ENCODE measurements at regions not wholly inside any gene's neighbourhood (a gene's known extent, or its start where the extent isn't known, plus 50 kb on each side); places are given as distances from the start of the nearest gene placed in this dataset.

GRCh38 chr1:22233222-22233621 lies 90.3 kb upstream of the WNT4 start:
- Histone ChIP-seq H3K4me1 (ENCODE audit: insufficient read depth, low read length) (no peaks in the 10 kb centered on the region), H3K27me3 (ENCODE audit: insufficient read depth, low read length, poor library complexity) (peaks cover 5% of the 10 kb centered on the region), H3K4me3 (ENCODE audit: low read depth in 1 of 2, low read length in 2 of 2) (no peak overlapping the region), H3K9ac (ENCODE audit: low read depth, low read length) (no peak overlapping the region), H2AFZ (ENCODE audit: low read depth, low read length) (no peak overlapping the region), H3K9me3 (ENCODE audit: insufficient read depth, low read length, severe bottlenecking) (no peaks in the 10 kb centered on the region), H3K27ac (ENCODE audit: low read length) (no peak overlapping the region), H4K20me1 (ENCODE audit: insufficient read depth, low read length) (no peaks in the 10 kb centered on the region), H3K4me2 (ENCODE audit: insufficient read depth, low read length) (no peak overlapping the region), H3K36me3 (ENCODE audit: insufficient read depth, low read length) (no peaks in the 10 kb centered on the region), H3K79me2 (ENCODE audit: insufficient read depth, low read length) (no peaks in the 10 kb centered on the region)
- ATAC-seq (ENCODE audit: insufficient read depth, low read depth): no peak
- TF ChIP-seq CTCF (IDR thresholded peaks at IDR 0.05; ENCODE audit: borderline replicate concordance, extremely low read depth, low read length, poor library complexity, severe bottlenecking): no peak
- TF ChIP-seq EZH2 (IDR thresholded peaks at IDR 0.05; ENCODE audit: borderline replicate concordance, low read depth, low read length, severe bottlenecking): no peak
- no peak for DNase-seq

DNA sequence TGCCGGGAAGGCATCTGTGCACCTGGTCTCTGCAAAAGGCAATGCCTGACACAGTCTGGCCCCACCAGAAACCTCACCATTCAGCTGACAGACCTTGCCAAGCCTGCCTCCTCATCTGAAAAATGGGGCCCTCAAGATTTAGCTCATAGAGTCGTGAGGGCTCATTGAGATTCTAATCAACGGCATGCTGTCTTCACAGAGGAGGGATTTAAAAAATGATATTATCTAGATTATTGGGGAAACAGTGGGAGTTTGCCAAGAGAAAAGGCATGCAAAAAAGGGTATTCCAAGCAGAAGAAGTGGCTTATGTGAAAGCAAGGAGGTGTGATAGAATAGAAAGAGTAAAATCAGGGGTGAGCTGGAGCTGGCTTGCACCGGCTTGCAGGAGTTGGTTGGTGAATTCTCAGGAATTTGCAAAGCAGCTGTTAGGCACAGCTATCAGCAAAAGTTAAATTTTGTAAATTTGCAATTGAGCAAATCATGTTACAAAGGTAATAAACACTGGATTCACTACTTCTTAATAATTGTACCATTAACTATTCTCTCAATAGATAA lies 91.7 kb upstream of the WNT4 start:
- no peaks in the 10 kb centered on the region for H3K79me2 ChIP-seq (ENCODE audit: insufficient read depth, low read length)
- 0 out of 2 replicates have a peak, but pooled peaks cover 5% of the 10 kb centered on the region for H4K20me1 ChIP-seq (ENCODE audit: insufficient read depth, low read length)
- no peak overlapping the region for H3K9ac ChIP-seq (ENCODE audit: low read depth, low read length)
- no peaks in the 10 kb centered on the region for H3K4me1 ChIP-seq (ENCODE audit: insufficient read depth, low read length)
- peaks cover 5% of the 10 kb centered on the region for H3K27me3 ChIP-seq (ENCODE audit: insufficient read depth, low read length, poor library complexity)
- H3K9me3 ChIP-seq (ENCODE audit: insufficient read depth, low read length, severe bottlenecking): no peaks in the 10 kb centered on the region
- no peaks in the 10 kb centered on the region for H3K36me3 ChIP-seq (ENCODE audit: insufficient read depth, low read length)
- TF ChIP-seq CTCF (IDR thresholded peaks at IDR 0.05; ENCODE audit: borderline replicate concordance, extremely low read depth, low read length, poor library complexity, severe bottlenecking) (no peak), EZH2 (IDR thresholded peaks at IDR 0.05; ENCODE audit: borderline replicate concordance, low read depth, low read length, severe bottlenecking) (no peak)
- no peak overlapping the region for H3K4me2 ChIP-seq (ENCODE audit: insufficient read depth, low read length)
- no peak overlapping the region for H3K27ac ChIP-seq (ENCODE audit: low read length)
- no peak overlapping the region for H2AFZ ChIP-seq (ENCODE audit: low read depth, low read length)
- ATAC-seq (ENCODE audit: insufficient read depth, low read depth) (no peak), DNase-seq (no peak)
- H3K4me3 ChIP-seq (ENCODE audit: low read depth in 1 of 2, low read length in 2 of 2): no peak overlapping the region

DNA sequence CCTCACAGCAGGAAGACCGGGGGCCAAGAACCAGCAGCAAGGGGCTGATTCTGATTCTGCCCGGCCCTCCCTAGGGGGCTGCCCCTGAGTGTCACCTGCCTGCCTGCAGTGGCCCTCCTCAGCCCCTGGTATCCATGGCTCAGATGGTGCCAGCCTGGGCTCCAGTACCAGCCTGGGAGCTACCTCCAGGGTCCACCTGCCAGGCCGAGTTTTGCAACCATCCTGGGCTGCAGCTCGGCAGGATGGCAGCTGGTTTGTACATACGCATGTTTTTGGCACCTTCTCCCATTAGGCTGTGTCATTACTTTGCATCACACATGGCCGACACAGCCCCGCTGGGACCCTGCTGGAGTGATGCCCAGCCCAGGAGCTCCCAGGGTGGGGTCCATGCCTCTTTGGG lies 93.3 kb upstream of the WNT4 start:
- no peak for DNase-seq
- Histone ChIP-seq H3K9ac (ENCODE audit: low read depth, low read length) (no peak overlapping the region), H3K4me1 (ENCODE audit: insufficient read depth, low read length) (no peaks in the 10 kb centered on the region)

More for the DNA sequence above, 93.3 kb upstream of the WNT4 start:
- Histone ChIP-seq H3K9me3 (ENCODE audit: insufficient read depth, low read length, severe bottlenecking) (no peaks in the 10 kb centered on the region), H4K20me1 (ENCODE audit: insufficient read depth, low read length) (0 out of 2 replicates have a peak, but pooled peaks cover 5% of the 10 kb centered on the region), H3K27me3 (ENCODE audit: insufficient read depth, low read length, poor library complexity) (peaks cover 5% of the 10 kb centered on the region), H3K79me2 (ENCODE audit: insufficient read depth, low read length) (no peaks in the 10 kb centered on the region), H2AFZ (ENCODE audit: low read depth, low read length) (no peak overlapping the region), H3K4me2 (ENCODE audit: insufficient read depth, low read length) (no peak overlapping the region), H3K36me3 (ENCODE audit: insufficient read depth, low read length) (no peaks in the 10 kb centered on the region), H3K4me3 (ENCODE audit: low read depth in 1 of 2, low read length in 2 of 2) (no peak overlapping the region), H3K27ac (ENCODE audit: low read length) (no peak overlapping the region)
- no peak for TF ChIP-seq EZH2 (IDR thresholded peaks at IDR 0.05; ENCODE audit: borderline replicate concordance, low read depth, low read length, severe bottlenecking)
- no peak for TF ChIP-seq CTCF (IDR thresholded peaks at IDR 0.05; ENCODE audit: borderline replicate concordance, extremely low read depth, low read length, poor library complexity, severe bottlenecking)
- no peak for ATAC-seq (ENCODE audit: insufficient read depth, low read depth)
